Natural killer cell treated with Interleukin-12 subunit alpha and Interleukin-12 subunit beta and Interleukin-15 and Interleukin-18, amount 100 ng/mL, for 72 hours (primary cell): ENCODE measurements at regions not wholly inside any gene's neighbourhood (a gene's known extent, or its start where the extent isn't known, plus 50 kb on each side); places are given as distances from the start of the nearest gene placed in this dataset.
"Not testable (repeated sequence)": the region's sequence is repeated elsewhere in the genome, so short reads cannot be mapped to it uniquely, and the experiment has no call there.

Experiments
- ATAC-seq, 2 donors: fragments of 150-1000 bp; cut with Tn5 transposase in 1 of 2; sonication (Bioruptor Pico), chemical (Tn5 transposase) in 1 of 2; 2 replicates each; pipeline ENCODE4 v1.10.0; 2021
- DNase-seq: peaks from one replicate; pipeline ENCODE4 v3.0.0; 2022; ENCODE audit warnings: low spot score
- H3K27ac Mint-ChIP-seq, 2 donors: 1 replicate in 1 of 2; 2 replicates in 1 of 2; pipeline ENCODE4 v1.8.0; 2022; ENCODE audit warnings: mixed read lengths in 2 of 2, mild to moderate bottlenecking in 1 of 2, moderate library complexity in 1 of 2
- H3K27me3 Mint-ChIP-seq, 2 donors: 1 replicate in 1 of 2; 2 replicates in 1 of 2; pipeline ENCODE4 v1.8.0; 2022; ENCODE audit warnings: mixed read lengths in 2 of 2
- H3K36me3 Mint-ChIP-seq: one replicate; pipeline ENCODE4 v1.8.0; 2022; ENCODE audit warnings: mixed read lengths
- H3K4me1 Mint-ChIP-seq, 2 donors: 1 replicate in 1 of 2; 2 replicates in 1 of 2; pipeline ENCODE4 v1.8.0; 2022; ENCODE audit warnings: low read depth in 2 of 2, mixed read lengths in 2 of 2, mild to moderate bottlenecking in 1 of 2
- H3K4me3 Mint-ChIP-seq: one replicate; pipeline ENCODE4 v1.8.0; 2022; ENCODE audit warnings: mixed read lengths
- H3K9me3 Mint-ChIP-seq: 2 replicates; pipeline ENCODE4 v1.8.0; 2022; ENCODE audit warnings: mixed read lengths

GRCh38 chr7:65554553-65555476 lies 181.2 kb downstream of the ZNF92 start:
- not testable (repeated sequence) for DNase-seq

DNA sequence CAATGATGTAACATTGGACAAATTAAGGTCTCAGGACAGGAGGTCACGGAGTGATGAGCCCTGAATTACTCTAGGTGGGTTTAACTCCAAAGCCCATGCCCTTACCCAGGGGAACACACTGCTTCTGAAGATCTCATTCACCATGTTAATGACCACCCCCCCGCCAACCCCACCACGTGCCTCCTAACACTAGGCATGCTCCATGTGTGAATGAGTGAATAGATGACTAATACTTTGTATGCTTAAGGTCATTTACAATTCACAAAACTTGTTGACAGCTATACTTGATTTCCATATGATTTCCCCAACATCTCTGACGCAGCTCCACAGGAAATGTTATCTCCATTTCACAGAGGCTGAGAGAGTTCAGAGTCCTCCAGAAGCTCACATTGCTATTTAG lies 184.9 kb downstream of the ZNF92 start:
- not testable (repeated sequence) for H3K36me3 Mint-ChIP-seq, H3K4me1 Mint-ChIP-seq
- peak in 1 of 2 donors; percentile 36 for ATAC-seq

More at GRCh38 chr7:65554553-65555476, 181.2 kb downstream of the ZNF92 start:
- Mint-ChIP-seq H3K27me3 (peaks cover 5 to 16% of the 10 kb centered on the region in 2 donors), H3K36me3 (peaks cover 16% of the 10 kb centered on the region)
- not testable (repeated sequence) for H3K27ac Mint-ChIP-seq, H3K9me3 Mint-ChIP-seq, H3K4me3 Mint-ChIP-seq, ATAC-seq, H3K4me1 Mint-ChIP-seq

DNA sequence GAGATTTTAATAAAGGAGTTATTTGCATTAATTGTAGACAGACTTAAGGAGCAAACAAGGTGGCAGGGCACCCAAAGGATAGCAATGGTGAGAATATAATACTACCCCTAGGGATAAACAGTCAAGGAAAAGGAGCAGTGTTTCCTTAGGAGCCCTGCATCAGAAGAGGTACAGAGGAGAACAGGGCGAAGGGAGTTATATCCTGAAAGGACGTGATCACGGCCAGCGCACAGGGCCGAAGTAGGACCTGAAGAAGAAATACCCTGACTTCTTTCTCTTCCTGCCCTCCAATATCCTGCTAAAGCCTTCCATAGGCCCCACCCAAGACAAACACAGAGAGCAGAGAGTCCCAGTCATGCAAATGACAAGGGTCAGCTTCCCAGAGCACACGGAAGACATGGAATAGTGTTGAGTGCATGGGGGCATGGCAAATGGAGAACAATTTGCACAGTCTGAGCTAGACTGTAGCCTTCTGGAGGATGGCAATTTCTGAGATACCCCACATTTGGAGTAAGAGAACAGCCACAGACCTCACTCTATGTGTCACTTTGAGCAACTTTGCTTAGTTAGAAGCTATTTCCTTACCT lies 188.2 kb downstream of the ZNF92 start:
- ATAC-seq = peak in 1 of 2 donors; percentile 24
- not testable (repeated sequence) for DNase-seq, H3K4me3 Mint-ChIP-seq, H3K36me3 Mint-ChIP-seq, H3K4me1 Mint-ChIP-seq, H3K9me3 Mint-ChIP-seq, H3K27ac Mint-ChIP-seq
- peaks cover 7 to 13% of the 10 kb centered on the region in 2 donors for H3K27me3 Mint-ChIP-seq

More for the DNA sequence above, 184.9 kb downstream of the ZNF92 start:
- not testable (repeated sequence) for H3K9me3 Mint-ChIP-seq, H3K4me3 Mint-ChIP-seq, H3K27me3 Mint-ChIP-seq, DNase-seq, H3K27ac Mint-ChIP-seq

GRCh38 chr7:65562522-65562921 lies 188.9 kb downstream of the ZNF92 start:
- not testable (repeated sequence) for H3K36me3 Mint-ChIP-seq, H3K4me1 Mint-ChIP-seq

DNA sequence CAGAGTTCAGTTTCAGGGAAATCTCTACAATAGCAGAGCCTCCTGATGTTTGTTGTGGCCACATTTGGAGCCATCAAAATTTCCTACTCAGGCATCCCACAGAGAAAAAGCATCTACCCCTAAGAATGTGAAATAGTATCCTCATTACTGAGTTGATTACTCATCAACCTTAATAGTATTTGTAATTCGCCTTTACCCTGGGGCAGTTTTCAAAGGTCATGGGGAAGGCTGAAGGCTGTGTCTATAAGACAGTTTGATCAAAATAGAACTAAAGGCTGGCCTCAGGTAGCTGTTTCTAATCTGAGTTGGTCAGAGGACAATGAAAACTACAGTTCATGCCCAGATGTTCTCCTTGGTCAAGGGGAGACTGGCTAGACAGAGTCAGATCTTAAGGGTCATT lies 189.7 kb downstream of the ZNF92 start:
- H3K27me3 Mint-ChIP-seq = peaks cover 7 to 13% of the 10 kb centered on the region in 2 donors
- not testable (repeated sequence) for H3K36me3 Mint-ChIP-seq, H3K4me3 Mint-ChIP-seq, H3K27ac Mint-ChIP-seq, DNase-seq, ATAC-seq, H3K4me1 Mint-ChIP-seq, H3K9me3 Mint-ChIP-seq

More at GRCh38 chr7:65562522-65562921, 188.9 kb downstream of the ZNF92 start:
- ATAC-seq, H3K27ac Mint-ChIP-seq, DNase-seq, H3K9me3 Mint-ChIP-seq, H3K4me3 Mint-ChIP-seq: not testable (repeated sequence)
- peaks cover 7 to 13% of the 10 kb centered on the region in 2 donors for H3K27me3 Mint-ChIP-seq

- not testable (repeated sequence) for DNase-seq, H3K36me3 Mint-ChIP-seq, H3K9me3 Mint-ChIP-seq, H3K4me3 Mint-ChIP-seq, ATAC-seq, H3K27ac Mint-ChIP-seq, H3K4me1 Mint-ChIP-seq, H3K27me3 Mint-ChIP-seq
Measured at GRCh38 chr7:65568226-65568625, 194.6 kb downstream of the ZNF92 start.

DNA sequence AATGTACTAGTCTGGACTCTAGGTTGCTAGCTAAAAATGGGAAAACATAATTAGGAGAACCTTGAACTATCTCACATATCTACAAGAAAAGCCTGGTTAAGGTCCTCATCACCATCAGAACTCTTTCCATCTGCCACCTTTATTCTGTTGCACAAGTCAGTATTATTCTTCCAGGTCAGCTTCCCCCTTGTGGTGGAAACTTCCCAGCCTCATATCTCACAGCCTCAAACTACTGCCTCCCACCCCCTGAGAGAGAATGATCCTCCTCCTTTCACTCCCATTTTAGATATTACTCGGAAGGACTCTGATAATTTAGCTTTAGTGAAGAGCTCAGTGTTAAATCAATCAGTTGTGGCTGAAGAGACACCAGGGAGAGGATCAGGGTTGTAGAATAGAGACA lies 197.3 kb downstream of the ZNF92 start:
- not testable (repeated sequence) for H3K36me3 Mint-ChIP-seq, H3K9me3 Mint-ChIP-seq, ATAC-seq, H3K4me3 Mint-ChIP-seq, DNase-seq, H3K27me3 Mint-ChIP-seq, H3K4me1 Mint-ChIP-seq, H3K27ac Mint-ChIP-seq

DNA sequence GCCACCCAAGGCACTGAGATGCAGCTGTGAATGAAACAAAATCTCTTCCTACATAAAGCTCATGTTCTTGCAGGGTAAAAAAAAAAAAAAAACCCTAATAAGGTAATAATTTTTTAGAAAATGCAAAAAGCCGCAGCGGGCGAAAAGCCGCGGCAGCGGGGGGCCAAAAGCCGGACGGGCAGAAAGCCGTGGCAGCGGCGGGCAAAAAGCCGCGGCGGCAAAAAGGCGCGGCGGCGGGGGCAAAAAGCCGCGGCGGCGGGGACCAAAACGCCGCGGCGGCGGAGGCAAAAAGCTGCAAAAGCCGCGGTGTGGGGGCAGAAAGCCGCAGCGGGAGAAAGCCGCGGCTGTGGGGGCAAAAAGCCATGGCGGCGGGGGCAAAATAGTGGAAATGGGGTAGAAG lies 198.9 kb downstream of the ZNF92 start:
- not testable (repeated sequence) for H3K4me1 Mint-ChIP-seq, DNase-seq, ATAC-seq, H3K4me3 Mint-ChIP-seq, H3K27me3 Mint-ChIP-seq, H3K27ac Mint-ChIP-seq, H3K36me3 Mint-ChIP-seq, H3K9me3 Mint-ChIP-seq

- not testable (repeated sequence) for H3K27me3 Mint-ChIP-seq, H3K27ac Mint-ChIP-seq, H3K4me1 Mint-ChIP-seq, H3K4me3 Mint-ChIP-seq, ATAC-seq, H3K9me3 Mint-ChIP-seq, DNase-seq, H3K36me3 Mint-ChIP-seq
Measured at GRCh38 chr7:65576370-65576769, 202.7 kb downstream of the ZNF92 start.

- not testable (repeated sequence) for H3K9me3 Mint-ChIP-seq, H3K27me3 Mint-ChIP-seq, H3K4me1 Mint-ChIP-seq, ATAC-seq, H3K36me3 Mint-ChIP-seq, H3K4me3 Mint-ChIP-seq, DNase-seq, H3K27ac Mint-ChIP-seq
Measured at GRCh38 chr7:65582518-65583119, 209.0 kb downstream of the ZNF92 start.

GRCh38 chr7:65602495-65602894 lies 228.8 kb downstream of the ZNF92 start:
- H3K27me3 Mint-ChIP-seq = peaks cover 41 to 63% of the 10 kb centered on the region in 2 donors
- H3K9me3 Mint-ChIP-seq, H3K4me1 Mint-ChIP-seq, DNase-seq, H3K36me3 Mint-ChIP-seq, ATAC-seq, H3K27ac Mint-ChIP-seq, H3K4me3 Mint-ChIP-seq: not testable (repeated sequence)

GRCh38 chr7:65609131-65609530 lies 235.5 kb downstream of the ZNF92 start:
- H3K27ac Mint-ChIP-seq = no peak overlapping the region
- H3K4me3 Mint-ChIP-seq = no peak overlapping the region
- H3K9me3 Mint-ChIP-seq = no peaks in the 10 kb centered on the region
- peaks cover 28 to 58% of the 10 kb centered on the region in 2 donors for H3K27me3 Mint-ChIP-seq
- ATAC-seq (no peak), DNase-seq (no peak)
- H3K4me1 Mint-ChIP-seq = no peaks in the 10 kb centered on the region
- H3K36me3 Mint-ChIP-seq = no peaks in the 10 kb centered on the region

DNA sequence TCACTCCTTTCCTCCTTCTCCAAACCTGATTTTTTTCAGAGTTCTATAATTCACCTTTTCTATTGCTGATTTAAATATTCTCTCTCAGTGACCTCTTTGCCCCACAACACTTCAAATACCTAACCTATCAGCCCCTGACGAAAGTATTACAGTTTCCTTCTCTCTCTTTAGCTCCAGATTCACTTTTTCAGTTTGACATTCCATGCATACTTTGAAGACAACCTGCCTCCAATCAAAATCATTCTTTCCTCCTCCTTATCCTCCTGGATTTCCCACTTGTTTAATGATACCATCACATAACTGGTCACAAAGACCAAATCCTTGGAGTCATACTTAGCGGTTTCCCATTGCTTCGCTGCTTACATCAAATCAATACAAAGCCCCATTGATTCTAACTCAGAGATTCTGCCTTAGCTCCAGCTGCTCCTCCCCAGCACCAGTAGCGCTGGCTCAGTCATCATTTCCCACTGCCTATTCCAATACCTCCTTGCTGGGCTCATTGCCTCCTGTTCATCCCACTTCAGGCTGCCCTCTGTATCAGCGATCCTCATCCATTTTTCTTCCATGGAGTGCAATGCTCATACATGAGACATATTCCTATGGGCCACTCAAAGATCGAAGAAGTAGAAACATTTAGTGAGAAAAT lies 240.1 kb downstream of the ZNF92 start:
- not testable (repeated sequence) for DNase-seq, ATAC-seq, H3K36me3 Mint-ChIP-seq, H3K4me3 Mint-ChIP-seq, H3K9me3 Mint-ChIP-seq, H3K27ac Mint-ChIP-seq, H3K4me1 Mint-ChIP-seq
- H3K27me3 Mint-ChIP-seq = peaks cover 30 to 62% of the 10 kb centered on the region in 2 donors
